ENCODE measurements at regions not wholly inside any gene's neighbourhood (a gene's known extent, or its start where the extent isn't known, plus 50 kb on each side); places are given as distances from the start of the nearest gene placed in this dataset.

GRCh38 chr9:35540315-35540714 is 50.4 kb downstream of the RUSC2 start:
- CTCF ChIA-PET: no interaction called here
- Mint-ChIP-seq H3K9me3 (ENCODE audit: low read depth, unreplicated experiment) (peaks cover 2% of the 10 kb centered on the region), H3K4me3 (ENCODE audit: low read depth, unreplicated experiment) (no peak overlapping the region), H3K36me3 (ENCODE audit: insufficient read depth, unreplicated experiment) (peaks cover 5% of the 10 kb centered on the region), H3K4me1 (ENCODE audit: low read depth, unreplicated experiment) (no peaks in the 10 kb centered on the region), H3K27ac (ENCODE audit: unreplicated experiment) (no peak overlapping the region), H3K27me3 (ENCODE audit: unreplicated experiment) (no peaks in the 10 kb centered on the region)
- DNase-seq: no peak
- no peak for TF ChIP-seq CTCF (IDR thresholded peaks at IDR 0.05; ENCODE audit: unreplicated experiment)
- intact Hi-C loops (cut with micrococcal nuclease; ENCODE audit: unreplicated experiment): no loop called here
- BruUV-seq (replicated peaks): no TSS peak

- CTCF ChIA-PET: no interaction called here
- Mint-ChIP-seq H3K27me3 (ENCODE audit: unreplicated experiment) (no peaks in the 10 kb centered on the region), H3K36me3 (ENCODE audit: insufficient read depth, unreplicated experiment) (peaks cover 10% of the 10 kb centered on the region), H3K4me3 (ENCODE audit: low read depth, unreplicated experiment) (no peak overlapping the region), H3K9me3 (ENCODE audit: low read depth, unreplicated experiment) (no peaks in the 10 kb centered on the region), H3K4me1 (ENCODE audit: low read depth, unreplicated experiment) (no peaks in the 10 kb centered on the region), H3K27ac (ENCODE audit: unreplicated experiment) (no peak overlapping the region)
- TF ChIP-seq CTCF (IDR thresholded peaks at IDR 0.05; ENCODE audit: unreplicated experiment): no peak
- no TSS peak for BruUV-seq (replicated peaks)
- DNase-seq: no peak
- intact Hi-C loops (cut with micrococcal nuclease; ENCODE audit: unreplicated experiment): no loop called here
Observed at GRCh38 chr9:35546853-35547252, 56.9 kb downstream of the RUSC2 start.

- intact Hi-C loops (cut with micrococcal nuclease; ENCODE audit: unreplicated experiment): no loop called here
- BruUV-seq (replicated peaks): no TSS peak
- no peaks in the 10 kb centered on the region for H3K9me3 Mint-ChIP-seq (ENCODE audit: low read depth, unreplicated experiment)
- H3K4me1 Mint-ChIP-seq (ENCODE audit: low read depth, unreplicated experiment): no peaks in the 10 kb centered on the region
- no peak for DNase-seq
- CTCF ChIA-PET: no interaction called here
- H3K27ac Mint-ChIP-seq (ENCODE audit: unreplicated experiment): no peak overlapping the region
- H3K36me3 Mint-ChIP-seq (ENCODE audit: insufficient read depth, unreplicated experiment): peaks cover 10% of the 10 kb centered on the region
- H3K27me3 Mint-ChIP-seq (ENCODE audit: unreplicated experiment): no peaks in the 10 kb centered on the region
- no peak for TF ChIP-seq CTCF (IDR thresholded peaks at IDR 0.05; ENCODE audit: unreplicated experiment)
- H3K4me3 Mint-ChIP-seq (ENCODE audit: low read depth, unreplicated experiment): no peak overlapping the region
Observed at GRCh38 chr9:35547889-35548418, 57.1 kb upstream of the TESK1 start.

- CTCF ChIA-PET: no interaction called here
- intact Hi-C loops (cut with micrococcal nuclease; ENCODE audit: unreplicated experiment): no loop called here
- no peak overlapping the region for H3K27ac Mint-ChIP-seq (ENCODE audit: unreplicated experiment)
- H3K36me3 Mint-ChIP-seq (ENCODE audit: insufficient read depth, unreplicated experiment): peaks cover 10% of the 10 kb centered on the region
- TF ChIP-seq CTCF (IDR thresholded peaks at IDR 0.05; ENCODE audit: unreplicated experiment): no peak
- no peaks in the 10 kb centered on the region for H3K4me1 Mint-ChIP-seq (ENCODE audit: low read depth, unreplicated experiment)
- no peak for DNase-seq
- no peaks in the 10 kb centered on the region for H3K27me3 Mint-ChIP-seq (ENCODE audit: unreplicated experiment)
- H3K9me3 Mint-ChIP-seq (ENCODE audit: low read depth, unreplicated experiment): no peaks in the 10 kb centered on the region
- no TSS peak for BruUV-seq (replicated peaks)
- no peak overlapping the region for H3K4me3 Mint-ChIP-seq (ENCODE audit: low read depth, unreplicated experiment)
Observed at GRCh38 chr9:35548571-35548970, 56.5 kb upstream of the TESK1 start.
